ENCODE measurements at regions not wholly inside any gene's neighbourhood (a gene's known extent, or its start where the extent isn't known, plus 50 kb on each side); places are given as distances from the start of the nearest gene placed in this dataset.
A peak's percentile ranks its signal among the peaks of the same experiment; 100 is the strongest.

DNA sequence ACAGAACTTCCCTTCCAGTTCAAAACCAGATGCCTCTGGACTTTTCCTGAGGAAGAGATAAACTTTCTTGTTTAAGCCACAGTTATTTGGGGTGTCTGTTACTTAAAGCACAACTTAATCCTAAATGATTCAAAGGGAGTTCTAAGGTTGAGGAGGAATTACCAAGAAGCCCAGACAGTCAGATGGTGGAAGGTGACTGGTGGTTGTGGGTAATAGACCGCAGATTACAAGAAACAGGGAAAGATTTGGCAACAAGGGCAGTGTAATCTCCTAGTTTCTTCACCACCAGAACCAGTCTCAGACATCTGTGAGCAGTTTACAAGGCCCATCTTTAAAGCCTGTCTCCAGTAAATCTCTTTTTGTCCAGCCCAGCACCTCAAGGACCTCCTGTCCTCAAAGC, 130.1 kb upstream of the CTTNBP2NL start:
- H3K79me2 ChIP-seq (ENCODE audit: low read length): no peaks in the 10 kb centered on the region
- H4K20me1 ChIP-seq (ENCODE audit: insufficient read depth, low read length): no peaks in the 10 kb centered on the region
- H3K9ac ChIP-seq (ENCODE audit: low read length): no peak overlapping the region
- H3K4me3 ChIP-seq (ENCODE audit: low read length): no peak overlapping the region
- H3K27ac ChIP-seq (ENCODE audit: low read length): no peak overlapping the region
- no peak overlapping the region for H3K4me2 ChIP-seq (ENCODE audit: low read length)
- H3K4me1 ChIP-seq (ENCODE audit: low read length): peaks cover 42% of the 10 kb centered on the region
- no peaks in the 10 kb centered on the region for H3K36me3 ChIP-seq (replicated peaks; ENCODE audit: low read depth, low read length)
- no peaks in the 10 kb centered on the region for H3K9me3 ChIP-seq (ENCODE audit: insufficient read depth, low read length)
- no peak overlapping the region for H2AFZ ChIP-seq (ENCODE audit: low read depth, low read length)
- TF ChIP-seq, protein P1, sequence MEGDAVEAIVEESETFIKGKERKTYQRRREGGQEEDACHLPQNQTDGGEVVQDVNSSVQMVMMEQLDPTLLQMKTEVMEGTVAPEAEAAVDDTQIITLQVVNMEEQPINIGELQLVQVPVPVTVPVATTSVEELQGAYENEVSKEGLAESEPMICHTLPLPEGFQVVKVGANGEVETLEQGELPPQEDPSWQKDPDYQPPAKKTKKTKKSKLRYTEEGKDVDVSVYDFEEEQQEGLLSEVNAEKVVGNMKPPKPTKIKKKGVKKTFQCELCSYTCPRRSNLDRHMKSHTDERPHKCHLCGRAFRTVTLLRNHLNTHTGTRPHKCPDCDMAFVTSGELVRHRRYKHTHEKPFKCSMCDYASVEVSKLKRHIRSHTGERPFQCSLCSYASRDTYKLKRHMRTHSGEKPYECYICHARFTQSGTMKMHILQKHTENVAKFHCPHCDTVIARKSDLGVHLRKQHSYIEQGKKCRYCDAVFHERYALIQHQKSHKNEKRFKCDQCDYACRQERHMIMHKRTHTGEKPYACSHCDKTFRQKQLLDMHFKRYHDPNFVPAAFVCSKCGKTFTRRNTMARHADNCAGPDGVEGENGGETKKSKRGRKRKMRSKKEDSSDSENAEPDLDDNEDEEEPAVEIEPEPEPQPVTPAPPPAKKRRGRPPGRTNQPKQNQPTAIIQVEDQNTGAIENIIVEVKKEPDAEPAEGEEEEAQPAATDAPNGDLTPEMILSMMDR (IDR thresholded peaks at IDR 0.05; ENCODE audit: low read depth, low read length): no peak
- no peak for TF ChIP-seq EZH2phosphoT487 (IDR thresholded peaks at IDR 0.05; ENCODE audit: low read depth)
- no peaks in the 10 kb centered on the region for H3K27me3 ChIP-seq (ENCODE audit: low read depth, low read length)

DNA sequence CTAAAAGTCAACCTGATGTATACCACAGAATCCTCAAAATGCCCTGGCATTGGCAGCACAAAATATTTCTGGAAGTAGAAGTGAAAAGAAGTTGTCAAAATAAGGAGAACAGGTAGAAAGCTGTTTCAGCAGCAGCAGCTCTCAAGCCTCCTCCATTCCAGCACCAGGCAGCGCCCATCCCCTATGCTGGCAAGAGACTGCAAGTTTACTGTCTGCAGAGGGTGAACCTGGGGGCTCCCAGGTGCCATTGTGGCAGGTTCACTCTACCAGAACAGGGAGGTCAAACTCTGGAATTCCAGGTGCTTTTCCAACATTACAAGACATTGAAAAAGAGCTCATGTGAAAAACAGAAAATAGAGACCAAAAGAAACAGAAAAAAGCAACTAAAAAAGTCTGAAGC, 128.8 kb upstream of the CTTNBP2NL start:
- H3K4me3 ChIP-seq (ENCODE audit: low read length): no peak overlapping the region
- H4K20me1 ChIP-seq (ENCODE audit: insufficient read depth, low read length): no peaks in the 10 kb centered on the region
- H3K27ac ChIP-seq (ENCODE audit: low read length): peak overlapping the region; percentile 50; the same call in 1 of the 2 replicates
- no peaks in the 10 kb centered on the region for H3K79me2 ChIP-seq (ENCODE audit: low read length)
- no peak overlapping the region for H2AFZ ChIP-seq (ENCODE audit: low read depth, low read length)
- H3K36me3 ChIP-seq (replicated peaks; ENCODE audit: low read depth, low read length): no peaks in the 10 kb centered on the region
- no peaks in the 10 kb centered on the region for H3K27me3 ChIP-seq (ENCODE audit: low read depth, low read length)
- no peak for TF ChIP-seq EZH2phosphoT487 (IDR thresholded peaks at IDR 0.05; ENCODE audit: low read depth)
- TF ChIP-seq, protein P1 (IDR thresholded peaks at IDR 0.05; ENCODE audit: low read depth, low read length): no peak
- peaks cover 55% of the 10 kb centered on the region for H3K4me1 ChIP-seq (ENCODE audit: low read length)
- H3K9me3 ChIP-seq (ENCODE audit: insufficient read depth, low read length): no peaks in the 10 kb centered on the region
- no peak overlapping the region for H3K4me2 ChIP-seq (ENCODE audit: low read length)
- no peak overlapping the region for H3K9ac ChIP-seq (ENCODE audit: low read length)

DNA sequence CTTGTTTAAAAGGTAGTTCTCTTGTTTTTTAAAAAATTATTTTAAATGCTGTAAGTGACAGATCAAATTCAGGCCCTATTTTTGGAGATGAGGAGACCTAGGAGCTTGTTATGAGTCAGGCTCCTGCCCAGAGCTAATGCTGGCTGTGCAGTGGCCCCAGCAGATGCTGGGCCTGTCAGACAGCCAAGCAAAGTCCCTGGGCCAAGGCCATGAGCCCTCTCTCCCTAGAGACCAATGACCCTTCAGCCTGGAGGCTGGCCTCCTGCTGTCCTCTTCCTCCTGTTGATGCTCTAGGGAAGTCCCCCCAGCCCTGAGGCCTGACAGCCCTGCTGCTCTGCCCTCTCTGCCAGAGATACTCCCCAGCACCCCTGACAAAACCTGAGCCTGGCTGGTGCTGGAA, 128.1 kb upstream of the CTTNBP2NL start:
- H4K20me1 ChIP-seq (ENCODE audit: insufficient read depth, low read length): no peaks in the 10 kb centered on the region
- H3K27me3 ChIP-seq (ENCODE audit: low read depth, low read length): no peaks in the 10 kb centered on the region
- no peaks in the 10 kb centered on the region for H3K9me3 ChIP-seq (ENCODE audit: insufficient read depth, low read length)
- no peaks in the 10 kb centered on the region for H3K36me3 ChIP-seq (replicated peaks; ENCODE audit: low read depth, low read length)
- no peak overlapping the region for H3K4me3 ChIP-seq (ENCODE audit: low read length)
- peak overlapping the region; percentile 41 for H3K4me2 ChIP-seq (ENCODE audit: low read length)
- TF ChIP-seq EZH2phosphoT487 (IDR thresholded peaks at IDR 0.05; ENCODE audit: low read depth): no peak
- TF ChIP-seq, protein P1 (IDR thresholded peaks at IDR 0.05; ENCODE audit: low read depth, low read length): no peak
- no peaks in the 10 kb centered on the region for H3K79me2 ChIP-seq (ENCODE audit: low read length)
- H3K4me1 ChIP-seq (ENCODE audit: low read length): peaks cover 62% of the 10 kb centered on the region
- peak overlapping the region; percentile 50 for H3K27ac ChIP-seq (ENCODE audit: low read length)
- H2AFZ ChIP-seq (ENCODE audit: low read depth, low read length): no peak overlapping the region
- no peak overlapping the region; the same call in 1 of the 2 replicates for H3K9ac ChIP-seq (ENCODE audit: low read length)

DNA sequence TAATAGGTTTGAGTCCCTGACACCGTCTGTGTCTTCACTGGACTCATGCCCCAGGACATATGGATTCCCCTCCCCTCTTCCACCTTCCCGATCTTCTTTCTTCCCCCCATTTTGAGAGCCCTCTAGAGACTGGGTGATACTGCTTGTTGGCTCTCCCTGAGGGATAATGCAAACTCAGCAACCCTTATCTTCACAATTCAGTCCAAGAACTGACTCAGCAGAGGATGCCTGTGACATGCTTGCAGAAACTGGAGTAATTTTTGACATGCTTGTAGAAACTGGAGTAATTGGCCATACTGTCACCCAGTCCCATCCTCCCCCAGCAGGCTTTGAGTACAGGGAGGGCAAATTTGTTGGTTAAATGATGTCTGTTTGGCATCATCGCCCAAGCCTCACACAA, 127.6 kb upstream of the CTTNBP2NL start:
- no peak overlapping the region; the same call in 1 of the 2 replicates for H3K9ac ChIP-seq (ENCODE audit: low read length)
- peak overlapping the region; percentile 50 for H3K27ac ChIP-seq (ENCODE audit: low read length)
- peak overlapping the region; percentile 41 for H3K4me2 ChIP-seq (ENCODE audit: low read length)
- H3K79me2 ChIP-seq (ENCODE audit: low read length): no peaks in the 10 kb centered on the region
- peaks cover 61% of the 10 kb centered on the region for H3K4me1 ChIP-seq (ENCODE audit: low read length)
- H2AFZ ChIP-seq (ENCODE audit: low read depth, low read length): no peak overlapping the region
- no peaks in the 10 kb centered on the region for H3K9me3 ChIP-seq (ENCODE audit: insufficient read depth, low read length)
- H4K20me1 ChIP-seq (ENCODE audit: insufficient read depth, low read length): no peaks in the 10 kb centered on the region
- no peak for TF ChIP-seq EZH2phosphoT487 (IDR thresholded peaks at IDR 0.05; ENCODE audit: low read depth)
- TF ChIP-seq, protein P1 (IDR thresholded peaks at IDR 0.05; ENCODE audit: low read depth, low read length): no peak
- no peaks in the 10 kb centered on the region for H3K27me3 ChIP-seq (ENCODE audit: low read depth, low read length)
- H3K36me3 ChIP-seq (replicated peaks; ENCODE audit: low read depth, low read length): no peaks in the 10 kb centered on the region
- no peak overlapping the region for H3K4me3 ChIP-seq (ENCODE audit: low read length)

Data from OCI-LY3 (cell line).